ENCODE measurements at regions not wholly inside any gene's neighbourhood (a gene's known extent, or its start where the extent isn't known, plus 50 kb on each side); places are given as distances from the start of the nearest gene placed in this dataset.
"Not testable (repeated sequence)": the region's sequence is repeated elsewhere in the genome, so short reads cannot be mapped to it uniquely, and the experiment has no call there.

GRCh38 chr9:12289711-12290110, 403.5 kb upstream of the TYRP1 start:
- TF ChIP-seq CTCF (IDR thresholded peaks at IDR 0.05; ENCODE audit: low read depth, low read length, missing control alignments) = no peak
- DNase-seq (ENCODE audit: extremely low read depth, low read depth) = no peak
- H3K4me3 ChIP-seq (replicated peaks; ENCODE audit: low read depth, low read length) = no peak overlapping the region

- DNase-seq (ENCODE audit: extremely low read depth, low read depth) = no peak
- no peak for TF ChIP-seq CTCF (IDR thresholded peaks at IDR 0.05; ENCODE audit: low read depth, low read length, missing control alignments)
- no peak overlapping the region for H3K4me3 ChIP-seq (replicated peaks; ENCODE audit: low read depth, low read length)
These were observed 402.9 kb upstream of the TYRP1 start for GRCh38 chr9:12290166-12290869.

GRCh38 chr9:12305211-12305610, 388.0 kb upstream of the TYRP1 start:
- no peak for TF ChIP-seq CTCF (IDR thresholded peaks at IDR 0.05; ENCODE audit: low read depth, low read length, missing control alignments)
- no peak for DNase-seq (ENCODE audit: extremely low read depth, low read depth)
- H3K4me3 ChIP-seq (replicated peaks; ENCODE audit: low read depth, low read length) = no peak overlapping the region

- no peak for DNase-seq (ENCODE audit: extremely low read depth, low read depth)
- no peak for TF ChIP-seq CTCF (IDR thresholded peaks at IDR 0.05; ENCODE audit: low read depth, low read length, missing control alignments)
- no peak overlapping the region for H3K4me3 ChIP-seq (replicated peaks; ENCODE audit: low read depth, low read length)
These were observed 378.6 kb upstream of the TYRP1 start for GRCh38 chr9:12314589-12314988.

- no peak for TF ChIP-seq CTCF (IDR thresholded peaks at IDR 0.05; ENCODE audit: low read depth, low read length, missing control alignments)
- no peak overlapping the region for H3K4me3 ChIP-seq (replicated peaks; ENCODE audit: low read depth, low read length)
- DNase-seq (ENCODE audit: extremely low read depth, low read depth) = no peak
These were observed 374.2 kb upstream of the TYRP1 start for GRCh38 chr9:12318732-12319685.

GRCh38 chr9:12329623-12329985, 363.6 kb upstream of the TYRP1 start:
- DNase-seq (ENCODE audit: extremely low read depth, low read depth) = no peak
- no peak for TF ChIP-seq CTCF (IDR thresholded peaks at IDR 0.05; ENCODE audit: low read depth, low read length, missing control alignments)

GRCh38 chr9:12333966-12334365, 359.2 kb upstream of the TYRP1 start:
- DNase-seq (ENCODE audit: extremely low read depth, low read depth); H3K4me3 ChIP-seq (replicated peaks; ENCODE audit: low read depth, low read length): not testable (repeated sequence)

More at GRCh38 chr9:12329623-12329985, 363.6 kb upstream of the TYRP1 start:
- H3K4me3 ChIP-seq (replicated peaks; ENCODE audit: low read depth, low read length) = no peak overlapping the region

Measured in HFF-Myc (cell line).